ENCODE measurements at regions not wholly inside any gene's neighbourhood (a gene's known extent, or its start where the extent isn't known, plus 50 kb on each side); places are given as distances from the start of the nearest gene placed in this dataset.
"Not testable (repeated sequence)": the region's sequence is repeated elsewhere in the genome, so short reads cannot be mapped to it uniquely, and the experiment has no call there.

GRCh38 chr9:30524311-30524710 is 1860.1 kb upstream of the ACO1 start:
- no peak for DNase-seq (ENCODE audit: low read depth)

GRCh38 chr9:30534455-30534854 is 1850.0 kb upstream of the ACO1 start:
- DNase-seq (ENCODE audit: low read depth): no peak

GRCh38 chr9:30534896-30535295 is 1849.5 kb upstream of the ACO1 start:
- DNase-seq (ENCODE audit: low read depth): no peak

GRCh38 chr9:30536494-30536893 is 1847.9 kb upstream of the ACO1 start:
- DNase-seq (ENCODE audit: low read depth): no peak

- DNase-seq (ENCODE audit: low read depth): not testable (repeated sequence)
Measured at GRCh38 chr9:30539696-30540095, 1844.7 kb upstream of the ACO1 start.

GRCh38 chr9:30574355-30575151 is 1809.9 kb upstream of the ACO1 start:
- DNase-seq (ENCODE audit: low read depth): no peak

- DNase-seq (ENCODE audit: low read depth): no peak
Measured at GRCh38 chr9:30575218-30575617, 1809.2 kb upstream of the ACO1 start.

- DNase-seq (ENCODE audit: low read depth): no peak
Measured at GRCh38 chr9:30575691-30576090, 1808.8 kb upstream of the ACO1 start.

- DNase-seq (ENCODE audit: low read depth): no peak
Measured at GRCh38 chr9:30579810-30580209, 1804.6 kb upstream of the ACO1 start.

- DNase-seq (ENCODE audit: low read depth): no peak
Measured at GRCh38 chr9:30582240-30582639, 1802.2 kb upstream of the ACO1 start.

- no peak for DNase-seq (ENCODE audit: low read depth)
Measured at GRCh38 chr9:30584559-30584958, 1799.9 kb upstream of the ACO1 start.

GRCh38 chr9:30591461-30591860 is 1793.0 kb upstream of the ACO1 start:
- no peak for DNase-seq (ENCODE audit: low read depth)

GRCh38 chr9:30597608-30598007 is 1786.8 kb upstream of the ACO1 start:
- no peak for DNase-seq (ENCODE audit: low read depth)

- DNase-seq (ENCODE audit: low read depth): no peak
Measured at GRCh38 chr9:30605936-30606335, 1778.5 kb upstream of the ACO1 start.

- peak; percentile 2 for DNase-seq (ENCODE audit: low read depth)
Measured at GRCh38 chr9:30609713-30610112, 1774.7 kb upstream of the ACO1 start.

GRCh38 chr9:30616782-30617181 is 1767.7 kb upstream of the ACO1 start:
- not testable (repeated sequence) for DNase-seq (ENCODE audit: low read depth)

- no peak for DNase-seq (ENCODE audit: low read depth)
Measured at GRCh38 chr9:30622561-30622960, 1761.9 kb upstream of the ACO1 start.

GRCh38 chr9:30628915-30629567 is 1755.4 kb upstream of the ACO1 start:
- DNase-seq (ENCODE audit: low read depth): no peak

- no peak for DNase-seq (ENCODE audit: low read depth)
Measured at GRCh38 chr9:30630459-30630858, 1754.0 kb upstream of the ACO1 start.

GRCh38 chr9:30646639-30647038 is 1737.8 kb upstream of the ACO1 start:
- not testable (repeated sequence) for DNase-seq (ENCODE audit: low read depth)

- no peak for DNase-seq (ENCODE audit: low read depth)
Measured at GRCh38 chr9:30661925-30662324, 1722.5 kb upstream of the ACO1 start.

- DNase-seq (ENCODE audit: low read depth): no peak
Measured at GRCh38 chr9:30670805-30671562, 1713.5 kb upstream of the ACO1 start.

- DNase-seq (ENCODE audit: low read depth): peak; percentile 2
Measured at GRCh38 chr9:30673132-30673531, 1711.3 kb upstream of the ACO1 start.

Data from amniotic epithelial cell (primary cell).